ENCODE measurements at regions not wholly inside any gene's neighbourhood (a gene's known extent, or its start where the extent isn't known, plus 50 kb on each side); places are given as distances from the start of the nearest gene placed in this dataset.

- TF ChIP-seq POLR2A (IDR thresholded peaks at IDR 0.05; ENCODE audit: low read length) (no peak), GATA1 (IDR thresholded peaks at IDR 0.05; ENCODE audit: low read depth, low read length) (no peak)
These were observed 423.7 kb upstream of the CADM1 start for GRCh38 chr11:115927823-115928329.

Data from erythroblast (primary cell).